Testis (tissue), 2 donors: ENCODE measurements at regions not wholly inside any gene's neighbourhood (a gene's known extent, or its start where the extent isn't known, plus 50 kb on each side); places are given as distances from the start of the nearest gene placed in this dataset.

Experiments used
- DNase-seq: peaks from one replicate; pipeline ENCODE4 v3.0.0-alpha.2; 2019
- H3K27ac ChIP-seq, 2 donors: fragments of 200-600 bp; sonication (generic); one replicate each; pipeline ENCODE4 v1.5.1; 2019
- H3K27me3 ChIP-seq: fragments of 200-600 bp; sonication (generic); one replicate; pipeline ENCODE4 v1.5.1; 2019
- H3K36me3 ChIP-seq: fragments of 200-600 bp; sonication (generic); one replicate; pipeline ENCODE4 v1.5.1; 2017; ENCODE audit warnings: low read depth; ENCODE audit errors: missing control alignments
- H3K4me1 ChIP-seq: fragments of 200-600 bp; sonication (generic); one replicate; pipeline ENCODE4 v1.5.1; 2019
- H3K4me3 ChIP-seq, 2 donors: fragments of 200-600 bp; sonication (generic); one replicate each; pipeline ENCODE4 v1.5.1; 2017 to 2019
- H3K9me3 ChIP-seq: fragments of 200-600 bp; sonication (generic); one replicate; pipeline ENCODE4 v1.5.1; 2017
- POLR2A ChIP-seq: fragments of 450-650 bp; IDR thresholded peaks from one replicate; pipeline ENCODE4 v1.6.1; 2017; ENCODE audit warnings: antibody characterized with exemption, mild to moderate bottlenecking, moderate library complexity
- WGBS, 2 donors: methylation state at CpG; one replicate each; pipeline ENCODE4 v1.1.5; 2018; 5-methylcytosine and 5-hydroxymethylcytosine counted together
- intact Hi-C: fragments of 100-400 bp; cut with DNase I; formaldehyde crosslinking; loops from one replicate; pipeline ENCODE4 v1.15.1; 2023; ENCODE audit warnings: low total_unique reads
- TF ChIP-seq, protein P1 (sequence below), 3 experiments: fragments of 450-650 bp in 2 of 3; fragments of 200-600 bp in 1 of 3; sonication (generic) in 1 of 3; IDR thresholded peaks; one replicate each; pipeline ENCODE4 v1.5.1; 2016 to 2019; ENCODE audit warnings: antibody characterized with exemption in 3 of 3, mild to moderate bottlenecking in 2 of 3, moderate library complexity in 1 of 3

DNA sequence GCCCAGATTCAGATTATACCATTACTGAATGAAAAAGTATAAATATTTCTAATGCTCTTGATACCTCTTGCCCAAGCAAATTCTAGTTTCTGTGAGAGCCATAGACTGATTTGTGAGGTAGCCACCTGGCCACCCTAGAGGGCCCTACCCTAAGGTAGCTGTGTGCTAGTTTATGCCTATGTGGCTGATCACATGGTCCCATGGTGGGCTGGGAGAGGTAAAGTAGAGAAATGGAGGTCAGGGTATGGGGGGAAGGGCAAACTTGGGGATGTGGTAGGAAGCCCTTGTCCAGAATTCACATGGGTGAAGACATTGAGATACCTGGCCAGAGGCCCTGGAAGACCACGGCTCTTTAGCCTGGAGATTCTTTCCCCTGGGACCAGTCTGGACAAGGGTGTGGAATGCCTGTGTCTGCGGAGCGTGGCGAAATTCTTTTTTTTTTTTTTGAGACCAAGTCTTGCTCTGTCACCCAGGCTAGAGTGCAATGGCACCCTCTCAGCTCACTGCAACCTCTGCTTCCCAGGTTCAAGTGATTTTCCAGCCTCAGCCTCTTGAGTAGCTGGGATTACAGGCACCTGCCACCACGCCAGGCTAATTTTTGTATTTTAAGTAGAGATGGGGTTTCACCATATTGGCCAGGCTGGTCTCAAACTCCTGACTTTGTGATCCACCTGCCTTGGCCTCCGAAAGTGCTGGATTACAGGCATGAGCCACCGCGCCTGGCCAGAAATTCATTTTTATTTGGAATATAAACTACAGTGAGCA is 639.4 kb downstream of the ACTR3B start:
- no peak for DNase-seq
- intact Hi-C loops = no loop called here
- H3K4me3 ChIP-seq = no peak overlapping the region
- no peaks in the 10 kb centered on the region for H3K9me3 ChIP-seq
- TF ChIP-seq, protein P1, sequence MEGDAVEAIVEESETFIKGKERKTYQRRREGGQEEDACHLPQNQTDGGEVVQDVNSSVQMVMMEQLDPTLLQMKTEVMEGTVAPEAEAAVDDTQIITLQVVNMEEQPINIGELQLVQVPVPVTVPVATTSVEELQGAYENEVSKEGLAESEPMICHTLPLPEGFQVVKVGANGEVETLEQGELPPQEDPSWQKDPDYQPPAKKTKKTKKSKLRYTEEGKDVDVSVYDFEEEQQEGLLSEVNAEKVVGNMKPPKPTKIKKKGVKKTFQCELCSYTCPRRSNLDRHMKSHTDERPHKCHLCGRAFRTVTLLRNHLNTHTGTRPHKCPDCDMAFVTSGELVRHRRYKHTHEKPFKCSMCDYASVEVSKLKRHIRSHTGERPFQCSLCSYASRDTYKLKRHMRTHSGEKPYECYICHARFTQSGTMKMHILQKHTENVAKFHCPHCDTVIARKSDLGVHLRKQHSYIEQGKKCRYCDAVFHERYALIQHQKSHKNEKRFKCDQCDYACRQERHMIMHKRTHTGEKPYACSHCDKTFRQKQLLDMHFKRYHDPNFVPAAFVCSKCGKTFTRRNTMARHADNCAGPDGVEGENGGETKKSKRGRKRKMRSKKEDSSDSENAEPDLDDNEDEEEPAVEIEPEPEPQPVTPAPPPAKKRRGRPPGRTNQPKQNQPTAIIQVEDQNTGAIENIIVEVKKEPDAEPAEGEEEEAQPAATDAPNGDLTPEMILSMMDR (IDR thresholded peaks at IDR 0.05) = no peak
- TF ChIP-seq POLR2A = no peak
- no peaks in the 10 kb centered on the region for H3K36me3 ChIP-seq
- WGBS, 2 donors = 82 to 86% methylated on average over 8 of the region's 8 CpGs
- H3K27me3 ChIP-seq = no peaks in the 10 kb centered on the region
- H3K4me1 ChIP-seq = no peaks in the 10 kb centered on the region
- no peak overlapping the region for H3K27ac ChIP-seq

DNA sequence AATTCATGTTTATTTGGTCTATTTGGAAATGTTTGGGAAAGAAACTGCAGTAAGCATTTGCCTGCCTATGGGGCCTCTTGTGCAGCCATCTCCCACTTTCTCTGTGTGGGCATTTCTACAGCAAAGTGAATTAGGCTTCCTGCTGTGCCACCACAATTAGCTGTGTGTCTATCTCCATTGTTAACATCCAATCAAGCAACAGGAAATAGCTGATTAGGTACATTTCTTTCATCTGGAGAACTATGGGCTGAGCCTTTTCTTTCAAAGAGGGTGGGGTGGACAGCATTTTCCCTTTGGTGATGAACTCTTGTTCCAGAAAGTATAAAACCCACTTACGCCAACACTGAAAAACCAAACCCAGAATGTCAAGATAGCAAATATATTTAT is 640.0 kb downstream of the ACTR3B start:
- no peaks in the 10 kb centered on the region for H3K4me1 ChIP-seq
- 88 to 97% methylated on average over 1 of the region's 1 CpG for WGBS, 2 donors
- no peak overlapping the region for H3K4me3 ChIP-seq
- no peaks in the 10 kb centered on the region for H3K27me3 ChIP-seq
- no peaks in the 10 kb centered on the region for H3K36me3 ChIP-seq
- no peak for DNase-seq
- no peaks in the 10 kb centered on the region for H3K9me3 ChIP-seq
- intact Hi-C loops = no loop called here
- TF ChIP-seq, protein P1 (IDR thresholded peaks at IDR 0.05) = no peak
- no peak for TF ChIP-seq POLR2A
- no peak overlapping the region for H3K27ac ChIP-seq

DNA sequence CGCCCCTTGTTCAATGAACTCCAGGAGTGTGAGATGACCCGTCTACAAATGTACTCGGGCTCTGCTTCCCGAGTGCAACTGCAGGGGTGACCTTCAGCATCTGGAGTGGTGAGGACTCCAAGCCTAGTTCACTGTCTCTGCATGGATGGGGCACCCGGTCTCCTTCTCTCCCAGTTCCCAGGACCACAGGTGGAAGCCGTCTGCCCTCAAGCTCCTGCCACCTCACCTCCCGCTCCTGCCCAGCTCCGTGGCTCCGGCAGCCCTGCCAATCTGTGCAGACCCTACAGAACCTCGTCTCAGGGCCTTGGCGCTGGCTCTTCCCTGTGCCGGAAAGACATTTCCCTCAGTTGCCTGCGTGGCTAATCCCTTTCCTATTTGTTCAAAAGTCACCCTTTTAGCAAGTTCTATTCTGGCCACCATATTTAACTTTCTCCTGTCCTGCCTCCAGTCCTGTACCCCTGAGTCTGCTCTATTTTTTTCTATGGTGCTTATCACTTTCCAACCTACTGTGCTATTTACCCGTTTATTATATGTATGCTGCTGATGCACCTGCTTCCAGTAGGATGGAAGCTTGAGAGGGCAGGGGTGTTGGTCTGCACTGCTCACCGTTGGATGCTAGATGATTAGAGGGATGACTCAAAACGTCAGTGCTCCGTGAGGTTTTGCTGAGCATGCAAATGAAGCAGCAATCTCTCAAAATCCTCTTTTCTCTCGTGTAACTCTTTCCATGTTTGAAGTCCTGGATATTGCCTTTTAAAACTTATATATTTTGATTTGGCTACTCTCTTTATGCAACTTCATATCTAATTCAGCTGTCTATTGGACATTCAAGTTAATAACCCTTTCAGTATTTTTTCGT is 641.4 kb downstream of the ACTR3B start:
- Histone ChIP-seq H3K36me3 (no peaks in the 10 kb centered on the region), H3K9me3 (no peaks in the 10 kb centered on the region), H3K27ac (no peak overlapping the region), H3K4me3 (no peak overlapping the region), H3K27me3 (no peaks in the 10 kb centered on the region), H3K4me1 (no peaks in the 10 kb centered on the region)
- TF ChIP-seq POLR2A = no peak
- TF ChIP-seq, protein P1 (IDR thresholded peaks at IDR 0.05) = no peak
- 84 to 87% methylated on average over 19 of the region's 19 CpGs for WGBS, 2 donors
- DNase-seq = no peak
- intact Hi-C loops = no loop called here

DNA sequence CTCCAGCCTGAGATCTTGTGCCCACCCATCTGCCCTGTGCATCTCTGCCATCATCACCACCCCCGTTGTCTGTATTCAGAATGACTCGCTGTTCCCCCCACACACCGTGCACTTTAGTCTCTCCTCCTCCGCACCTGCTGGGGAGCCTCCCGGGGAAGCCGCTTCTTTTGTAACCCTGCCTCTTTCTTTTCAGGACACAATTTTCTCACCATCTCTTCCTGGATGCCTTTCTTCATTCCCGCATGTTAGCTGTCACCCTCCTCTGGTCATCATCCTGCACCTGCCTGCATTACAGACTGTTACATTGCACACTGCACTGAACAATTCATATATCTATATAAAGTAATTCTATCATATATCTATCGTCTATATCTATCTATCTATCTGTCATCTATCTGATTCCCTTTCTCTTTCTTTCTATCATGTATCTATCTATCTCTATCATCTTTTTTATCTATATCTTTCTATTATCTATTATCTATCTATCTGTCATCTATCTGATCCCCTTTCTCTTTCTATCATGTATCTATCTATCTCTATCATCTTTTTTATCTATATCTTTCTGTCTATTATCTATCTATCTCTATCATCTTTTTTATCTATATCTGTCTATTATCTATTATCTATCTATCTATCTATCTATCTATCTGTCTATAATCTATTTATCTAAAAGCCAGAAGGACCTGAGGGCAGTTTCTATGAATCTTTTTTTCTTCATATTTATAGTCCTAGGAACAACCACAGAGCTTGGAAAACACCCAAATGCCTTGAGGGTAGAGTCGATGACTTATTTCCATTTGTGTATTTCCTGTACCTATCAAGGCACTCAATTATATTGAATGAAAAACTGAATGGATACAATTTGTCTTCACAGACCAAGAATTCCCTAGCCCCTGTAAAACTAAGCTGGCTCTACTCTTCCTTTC is 642.5 kb downstream of the ACTR3B start:
- Histone ChIP-seq H3K4me3 (no peak overlapping the region), H3K36me3 (no peaks in the 10 kb centered on the region), H3K27ac (no peak overlapping the region), H3K27me3 (no peaks in the 10 kb centered on the region), H3K4me1 (no peaks in the 10 kb centered on the region), H3K9me3 (no peaks in the 10 kb centered on the region)
- TF ChIP-seq, protein P1 (IDR thresholded peaks at IDR 0.05) = no peak
- intact Hi-C loops = no loop called here
- 58 to 68% methylated on average over 9 of the region's 9 CpGs for WGBS, 2 donors
- DNase-seq = no peak
